ENCODE measurements at regions not wholly inside any gene's neighbourhood (a gene's known extent, or its start where the extent isn't known, plus 50 kb on each side); places are given as distances from the start of the nearest gene placed in this dataset.

DNA sequence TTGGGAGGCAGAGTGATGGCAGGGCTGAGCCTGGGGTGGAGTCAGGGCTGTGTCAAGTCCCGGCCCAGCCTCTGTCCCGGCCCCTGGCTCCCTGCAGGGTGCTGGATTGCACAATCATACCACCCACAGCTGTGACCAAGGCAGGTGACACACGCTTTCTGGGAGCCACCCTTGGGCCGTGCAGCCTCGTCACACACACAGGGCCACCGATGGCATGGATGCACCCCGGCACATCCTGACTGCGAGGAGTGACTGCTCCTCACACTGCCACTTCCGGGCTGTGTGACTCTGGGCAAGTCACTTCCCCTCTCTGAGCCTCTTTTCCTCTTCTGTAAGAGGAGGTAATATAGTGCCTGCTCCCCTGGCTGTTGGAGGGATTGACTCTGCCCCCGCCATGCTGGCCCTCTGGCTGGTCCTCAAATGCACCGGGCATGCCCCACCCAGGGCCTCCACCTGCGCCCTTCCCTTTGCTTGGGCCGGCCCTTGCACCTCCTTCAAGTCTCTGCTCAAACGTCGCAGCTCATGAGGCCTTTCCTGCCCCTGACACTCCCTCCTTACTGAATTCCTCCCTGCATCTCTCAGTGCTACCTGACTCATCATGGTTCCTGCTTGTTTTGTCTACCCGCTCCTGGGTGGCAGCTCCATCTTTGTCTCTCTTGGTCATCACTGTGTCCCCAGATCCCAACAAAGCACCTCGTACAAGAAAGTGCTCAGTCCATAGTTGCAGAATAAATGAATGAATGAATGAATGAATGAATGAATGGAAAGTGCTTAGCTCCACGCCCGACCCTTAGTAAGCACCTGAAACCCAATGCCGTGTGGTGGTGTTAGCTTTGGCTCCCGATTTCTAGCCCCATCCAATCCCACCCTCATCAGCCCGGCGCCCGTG lies 93.5 kb downstream of the CEBPB start:
- TF ChIP-seq ETV6 (CRISPR knock-in tag; IDR thresholded peaks at IDR 0.05) (no peak), TEAD1 (CRISPR knock-in tag; IDR thresholded peaks at IDR 0.05) (no peak), HMGXB4 (CRISPR knock-in tag; IDR thresholded peaks at IDR 0.05) (no peak), TP53 (CRISPR knock-in tag; IDR thresholded peaks at IDR 0.05) (no peak), HMGA2 (CRISPR knock-in tag; IDR thresholded peaks at IDR 0.05) (no peak), JUN (CRISPR knock-in tag; IDR thresholded peaks at IDR 0.05) (no peak), ZNF263 (CRISPR knock-in tag; IDR thresholded peaks at IDR 0.05; ENCODE audit: low read depth) (no peak), MYBL2 (CRISPR knock-in tag; IDR thresholded peaks at IDR 0.05) (no peak), ZNF423 (CRISPR knock-in tag; IDR thresholded peaks at IDR 0.05) (no peak)
- TF ChIP-seq, protein P1, sequence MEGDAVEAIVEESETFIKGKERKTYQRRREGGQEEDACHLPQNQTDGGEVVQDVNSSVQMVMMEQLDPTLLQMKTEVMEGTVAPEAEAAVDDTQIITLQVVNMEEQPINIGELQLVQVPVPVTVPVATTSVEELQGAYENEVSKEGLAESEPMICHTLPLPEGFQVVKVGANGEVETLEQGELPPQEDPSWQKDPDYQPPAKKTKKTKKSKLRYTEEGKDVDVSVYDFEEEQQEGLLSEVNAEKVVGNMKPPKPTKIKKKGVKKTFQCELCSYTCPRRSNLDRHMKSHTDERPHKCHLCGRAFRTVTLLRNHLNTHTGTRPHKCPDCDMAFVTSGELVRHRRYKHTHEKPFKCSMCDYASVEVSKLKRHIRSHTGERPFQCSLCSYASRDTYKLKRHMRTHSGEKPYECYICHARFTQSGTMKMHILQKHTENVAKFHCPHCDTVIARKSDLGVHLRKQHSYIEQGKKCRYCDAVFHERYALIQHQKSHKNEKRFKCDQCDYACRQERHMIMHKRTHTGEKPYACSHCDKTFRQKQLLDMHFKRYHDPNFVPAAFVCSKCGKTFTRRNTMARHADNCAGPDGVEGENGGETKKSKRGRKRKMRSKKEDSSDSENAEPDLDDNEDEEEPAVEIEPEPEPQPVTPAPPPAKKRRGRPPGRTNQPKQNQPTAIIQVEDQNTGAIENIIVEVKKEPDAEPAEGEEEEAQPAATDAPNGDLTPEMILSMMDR (IDR thresholded peaks at IDR 0.05), result no peak
- TF ChIP-seq, protein P2, sequence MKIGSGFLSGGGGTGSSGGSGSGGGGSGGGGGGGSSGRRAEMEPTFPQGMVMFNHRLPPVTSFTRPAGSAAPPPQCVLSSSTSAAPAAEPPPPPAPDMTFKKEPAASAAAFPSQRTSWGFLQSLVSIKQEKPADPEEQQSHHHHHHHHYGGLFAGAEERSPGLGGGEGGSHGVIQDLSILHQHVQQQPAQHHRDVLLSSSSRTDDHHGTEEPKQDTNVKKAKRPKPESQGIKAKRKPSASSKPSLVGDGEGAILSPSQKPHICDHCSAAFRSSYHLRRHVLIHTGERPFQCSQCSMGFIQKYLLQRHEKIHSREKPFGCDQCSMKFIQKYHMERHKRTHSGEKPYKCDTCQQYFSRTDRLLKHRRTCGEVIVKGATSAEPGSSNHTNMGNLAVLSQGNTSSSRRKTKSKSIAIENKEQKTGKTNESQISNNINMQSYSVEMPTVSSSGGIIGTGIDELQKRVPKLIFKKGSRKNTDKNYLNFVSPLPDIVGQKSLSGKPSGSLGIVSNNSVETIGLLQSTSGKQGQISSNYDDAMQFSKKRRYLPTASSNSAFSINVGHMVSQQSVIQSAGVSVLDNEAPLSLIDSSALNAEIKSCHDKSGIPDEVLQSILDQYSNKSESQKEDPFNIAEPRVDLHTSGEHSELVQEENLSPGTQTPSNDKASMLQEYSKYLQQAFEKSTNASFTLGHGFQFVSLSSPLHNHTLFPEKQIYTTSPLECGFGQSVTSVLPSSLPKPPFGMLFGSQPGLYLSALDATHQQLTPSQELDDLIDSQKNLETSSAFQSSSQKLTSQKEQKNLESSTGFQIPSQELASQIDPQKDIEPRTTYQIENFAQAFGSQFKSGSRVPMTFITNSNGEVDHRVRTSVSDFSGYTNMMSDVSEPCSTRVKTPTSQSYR (CRISPR knock-in tag; IDR thresholded peaks at IDR 0.05), result no peak

Measured in WTC11 (cell line).